HuH-7.5 (cell line): ENCODE measurements at regions not wholly inside any gene's neighbourhood (a gene's known extent, or its start where the extent isn't known, plus 50 kb on each side); places are given as distances from the start of the nearest gene placed in this dataset.
"Not testable (repeated sequence)": the region's sequence is repeated elsewhere in the genome, so short reads cannot be mapped to it uniquely, and the experiment has no call there.

Experiments
- DNase-seq: peaks from one replicate; pipeline ENCODE4 v3.0.0; 2011; ENCODE audit warnings: low spot score

DNA sequence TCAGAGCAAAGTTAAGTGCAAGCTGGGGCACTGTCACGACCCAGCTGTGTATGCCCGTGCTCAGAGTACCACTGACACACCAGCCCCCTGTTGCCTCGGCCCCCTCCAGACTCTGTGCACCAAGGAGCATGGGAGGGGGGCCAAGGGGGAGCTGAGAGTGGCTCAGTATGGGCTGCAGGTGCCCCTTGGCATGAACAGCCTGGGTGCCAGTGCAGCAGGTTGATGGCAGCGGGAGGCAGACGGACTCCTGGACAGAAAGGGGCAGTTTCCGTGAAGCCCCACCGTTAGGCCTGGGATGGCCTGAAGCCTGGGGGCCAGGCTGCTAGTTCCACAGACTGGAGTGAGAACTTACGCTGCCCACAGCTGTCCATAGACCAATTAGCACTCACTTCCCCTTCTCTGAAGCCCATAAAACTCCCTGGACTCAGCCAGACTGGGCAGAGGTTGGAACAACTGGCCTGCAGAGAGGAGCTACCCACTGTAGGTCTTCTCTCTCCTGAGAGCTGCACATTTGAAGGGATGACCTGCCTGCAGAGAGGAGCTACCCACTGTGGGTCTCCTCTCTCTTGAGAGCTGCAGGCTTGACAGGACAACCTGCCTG, 182.8 kb downstream of the DEPDC1B start:
- no peak for DNase-seq

DNA sequence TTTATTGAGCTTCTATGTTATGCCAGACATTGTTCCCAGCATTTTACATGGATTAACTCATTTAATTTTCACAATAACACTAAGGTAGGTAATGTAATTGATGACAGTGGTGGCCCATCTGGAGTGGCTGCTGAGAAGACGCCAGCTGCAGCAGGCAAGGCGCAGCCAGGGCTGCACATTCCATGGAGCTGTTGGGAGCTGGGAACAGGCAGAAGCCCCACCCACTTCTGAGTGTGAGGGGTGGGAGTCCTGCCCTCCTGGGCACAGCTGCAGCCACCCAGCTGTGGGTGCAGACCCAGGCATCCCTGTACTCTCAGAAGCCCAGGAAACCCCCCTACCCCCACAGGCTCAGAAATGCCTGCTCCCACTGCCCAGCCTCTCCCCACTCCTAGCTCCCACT, 183.3 kb downstream of the DEPDC1B start:
- DNase-seq = no peak

DNA sequence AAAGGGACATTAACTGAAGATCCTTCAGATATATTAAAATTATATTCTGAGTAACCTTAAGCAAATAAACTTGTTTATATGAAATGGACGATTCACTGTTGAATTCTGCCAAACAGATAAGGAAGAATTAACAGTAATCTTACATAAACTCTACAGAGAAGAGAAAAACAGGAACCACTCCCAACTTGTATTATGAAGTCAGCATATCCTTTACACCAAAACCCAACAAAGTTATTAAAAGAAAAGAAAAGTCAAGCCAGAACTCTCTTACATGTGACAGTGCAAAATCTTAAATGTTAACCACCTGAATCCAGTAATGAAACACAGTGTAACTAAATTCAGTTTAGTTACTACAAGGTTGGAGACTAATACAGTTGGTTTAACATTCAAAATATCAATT, 185.8 kb downstream of the DEPDC1B start:
- DNase-seq = no peak

DNA sequence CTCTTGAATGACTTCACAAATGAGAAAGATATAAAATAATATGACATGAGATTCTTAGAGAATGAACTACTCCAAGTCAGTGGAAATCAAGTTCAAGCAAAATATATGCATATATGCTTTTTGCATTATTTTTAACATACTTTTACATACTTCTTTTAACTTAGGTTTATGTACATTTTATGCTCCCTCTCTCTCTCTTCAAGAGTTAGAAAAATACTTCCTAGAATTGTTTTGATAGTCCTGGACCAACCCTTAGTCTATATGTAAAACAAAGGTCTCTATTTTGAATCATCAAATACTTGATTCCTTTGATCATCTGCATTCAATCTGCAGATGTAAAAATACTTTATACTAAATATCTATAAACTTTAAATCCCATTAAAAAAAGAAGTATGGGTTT, 187.8 kb downstream of the DEPDC1B start:
- no peak for DNase-seq

DNA sequence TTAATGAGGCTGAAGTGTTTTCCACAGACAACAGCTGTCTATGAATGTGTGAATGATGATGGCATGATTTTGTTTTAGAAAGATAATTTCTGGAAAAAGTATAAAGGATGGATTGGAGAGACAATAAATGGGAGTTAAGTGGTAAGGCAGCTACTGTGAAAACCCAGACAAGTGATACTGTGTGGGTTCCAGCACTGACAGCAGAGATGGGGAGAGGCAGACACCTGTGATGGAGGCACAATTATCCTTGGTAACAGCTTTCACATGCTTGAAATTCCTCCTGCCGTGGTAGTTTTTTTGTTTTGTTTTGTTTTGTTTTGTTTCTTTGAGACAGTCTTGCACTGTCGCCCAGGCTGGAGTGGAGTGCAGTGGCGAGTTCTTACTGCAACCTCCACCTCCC, 189.3 kb downstream of the DEPDC1B start:
- DNase-seq = no peak

DNA sequence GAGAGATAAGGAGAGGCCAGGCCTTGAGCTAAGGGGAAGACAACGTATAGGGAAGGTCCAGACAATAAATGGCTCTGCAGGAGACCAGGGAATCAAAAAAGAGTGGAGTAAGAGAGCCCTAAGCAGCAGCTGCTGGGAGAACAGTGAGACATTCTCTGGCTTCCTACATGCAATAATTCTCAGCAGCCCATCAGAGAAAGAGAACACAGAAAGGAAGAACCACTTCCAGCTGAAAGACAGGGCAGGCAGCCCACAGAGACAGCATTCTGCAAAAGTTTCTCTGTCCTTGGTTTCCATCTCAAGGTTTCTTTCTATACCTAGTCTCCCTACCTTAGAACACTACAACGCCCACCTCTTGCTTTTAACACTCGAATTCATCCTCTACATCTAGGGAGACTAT, 189.9 kb downstream of the DEPDC1B start:
- no peak for DNase-seq

DNA sequence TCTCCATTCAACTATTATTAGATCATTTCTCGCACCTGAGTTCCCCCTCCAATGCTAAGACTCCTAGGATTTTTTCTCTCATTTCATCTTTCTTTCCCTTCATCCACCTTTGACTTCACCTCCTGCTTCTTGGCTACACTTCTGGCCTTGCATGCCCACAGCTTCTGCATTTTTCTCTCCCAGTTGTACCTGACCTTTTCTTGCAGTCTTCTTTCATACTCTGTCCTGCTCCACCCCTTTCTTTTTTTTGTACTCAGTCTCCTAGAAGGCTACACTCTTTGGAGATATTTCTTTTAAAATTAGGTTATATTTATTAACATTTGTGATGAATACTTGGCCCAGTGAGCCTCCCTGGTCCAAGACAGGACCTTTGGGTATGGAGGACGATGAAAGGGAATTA, 190.4 kb downstream of the DEPDC1B start:
- no peak for DNase-seq

DNA sequence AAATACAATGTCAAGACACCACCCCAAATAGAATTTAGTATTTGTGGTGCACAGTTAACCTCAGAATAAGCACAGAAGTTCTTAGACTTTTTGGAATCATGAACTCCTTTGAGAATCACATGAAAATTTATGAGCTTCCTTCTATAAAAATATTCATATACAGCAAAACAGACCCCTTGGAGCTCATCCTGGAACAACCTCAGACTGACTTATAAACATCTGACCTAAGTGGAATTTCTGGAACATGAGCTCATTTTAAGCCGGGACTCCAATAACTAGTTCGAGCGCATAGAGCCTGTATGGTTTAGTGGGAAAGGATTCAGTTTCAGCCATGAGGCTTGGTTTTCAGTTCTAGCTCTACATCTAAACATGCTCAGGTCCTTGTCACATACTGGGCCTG, 192.3 kb downstream of the DEPDC1B start:
- no peak for DNase-seq

DNA sequence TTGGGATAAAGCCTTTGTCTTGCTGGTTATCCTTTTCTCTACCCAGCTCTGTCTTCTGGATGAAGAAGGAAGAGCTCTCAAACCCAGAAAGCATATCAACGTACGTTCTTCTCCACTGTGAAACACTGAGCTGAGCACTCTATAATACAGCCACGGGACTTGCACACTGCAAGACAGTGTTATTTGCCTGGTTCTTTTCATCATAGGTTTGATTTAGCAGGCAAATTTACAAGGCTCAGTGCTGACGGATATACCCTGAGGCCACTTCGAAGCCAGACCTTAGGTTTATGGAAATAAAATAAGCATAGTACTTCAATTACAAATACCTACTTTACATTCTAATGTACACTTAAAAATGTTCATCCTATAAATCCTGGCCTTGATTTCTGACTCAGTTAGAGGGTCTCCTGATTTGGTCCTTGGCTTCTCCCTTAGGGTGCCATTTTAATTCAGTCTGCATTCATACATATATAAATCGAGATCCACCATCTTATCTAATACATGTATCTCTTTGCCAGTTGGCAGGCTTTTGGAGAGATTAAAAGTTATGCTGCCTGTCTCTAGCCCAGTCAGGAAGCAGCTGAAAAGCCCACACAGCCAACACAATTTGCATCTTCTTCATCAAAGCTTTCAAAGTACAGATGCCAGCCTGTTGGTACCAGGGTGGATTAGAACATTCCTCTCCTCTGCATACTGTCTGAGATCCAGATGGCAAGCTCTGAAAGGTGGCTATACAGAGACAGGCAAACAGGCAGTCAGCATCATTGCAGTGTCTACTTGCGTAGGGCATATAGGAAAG, 194.4 kb downstream of the DEPDC1B start:
- no peak for DNase-seq

DNA sequence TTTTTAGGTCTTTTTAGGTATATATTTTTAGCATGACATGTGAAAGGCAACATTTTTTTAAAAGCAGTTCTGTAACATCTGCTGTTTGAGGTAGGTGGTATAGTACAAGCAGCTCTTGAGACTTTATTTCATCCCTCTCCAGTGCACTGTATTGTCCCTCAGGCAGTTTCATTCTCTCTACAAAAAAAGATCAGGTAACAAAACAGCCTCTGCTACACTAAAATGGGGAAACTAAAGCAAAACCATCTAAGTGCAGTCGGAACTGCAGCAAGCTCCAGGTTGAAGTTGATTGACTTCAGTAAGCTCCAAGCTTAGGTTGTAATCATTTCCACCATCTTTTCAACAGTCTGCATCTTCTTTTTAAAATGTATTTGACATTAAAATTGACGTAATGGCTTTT, 195.6 kb downstream of the DEPDC1B start:
- DNase-seq = no peak

DNA sequence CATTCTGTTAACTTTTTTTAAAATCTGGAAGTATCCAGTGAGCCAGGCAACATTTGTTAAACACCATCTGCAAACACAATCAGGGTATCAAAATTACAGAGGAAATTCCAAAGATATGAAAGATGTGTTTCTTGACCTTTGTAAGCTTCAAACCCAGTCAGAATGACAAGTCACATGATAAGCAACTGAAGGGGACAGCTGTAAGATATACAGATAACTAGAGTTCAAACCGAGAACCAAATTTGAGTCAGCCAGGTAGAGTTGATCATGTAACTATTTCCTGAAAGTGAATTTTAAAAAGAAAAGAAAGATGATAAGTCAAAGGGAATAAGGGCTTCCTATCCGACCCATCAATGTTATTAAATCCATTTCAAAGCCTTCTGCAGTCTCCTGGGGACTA, 196.2 kb downstream of the DEPDC1B start:
- DNase-seq = no peak

DNA sequence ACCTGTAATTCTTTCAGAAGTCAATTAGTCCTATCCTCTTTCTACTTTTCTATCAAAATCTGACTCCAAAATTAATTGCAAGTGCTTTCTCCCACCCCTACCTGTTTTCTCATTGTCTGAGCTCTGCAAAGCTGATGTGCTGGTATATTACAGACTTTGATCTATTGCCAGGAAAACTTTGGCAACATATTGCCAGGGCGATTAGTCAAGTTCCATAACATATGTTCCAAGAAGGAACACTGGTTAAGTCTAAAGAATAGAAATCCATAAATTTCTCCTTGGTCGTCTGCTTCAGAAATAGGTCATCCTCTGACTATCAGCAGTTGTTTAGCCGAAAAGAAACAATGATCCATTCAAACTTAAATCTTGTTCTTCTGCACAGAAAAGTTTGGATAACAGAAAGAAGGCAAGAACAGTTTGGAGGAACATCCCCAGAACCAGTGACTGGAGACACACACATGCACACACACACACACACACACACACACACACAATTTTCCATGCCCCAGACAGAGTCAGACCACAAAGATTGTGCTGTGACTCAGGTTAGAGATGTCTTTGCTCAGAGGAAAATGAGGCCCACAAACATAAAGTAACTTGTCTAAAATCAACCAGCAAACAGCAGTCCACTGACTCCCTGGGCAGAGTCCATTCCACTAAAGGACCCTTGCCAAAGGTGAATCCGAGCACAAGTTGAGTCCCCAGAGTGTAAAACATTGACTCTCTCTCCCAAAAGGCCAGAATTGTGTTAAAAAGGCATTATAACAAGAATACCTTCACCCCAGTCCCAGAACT, 202.1 kb downstream of the DEPDC1B start:
- DNase-seq = no peak

DNA sequence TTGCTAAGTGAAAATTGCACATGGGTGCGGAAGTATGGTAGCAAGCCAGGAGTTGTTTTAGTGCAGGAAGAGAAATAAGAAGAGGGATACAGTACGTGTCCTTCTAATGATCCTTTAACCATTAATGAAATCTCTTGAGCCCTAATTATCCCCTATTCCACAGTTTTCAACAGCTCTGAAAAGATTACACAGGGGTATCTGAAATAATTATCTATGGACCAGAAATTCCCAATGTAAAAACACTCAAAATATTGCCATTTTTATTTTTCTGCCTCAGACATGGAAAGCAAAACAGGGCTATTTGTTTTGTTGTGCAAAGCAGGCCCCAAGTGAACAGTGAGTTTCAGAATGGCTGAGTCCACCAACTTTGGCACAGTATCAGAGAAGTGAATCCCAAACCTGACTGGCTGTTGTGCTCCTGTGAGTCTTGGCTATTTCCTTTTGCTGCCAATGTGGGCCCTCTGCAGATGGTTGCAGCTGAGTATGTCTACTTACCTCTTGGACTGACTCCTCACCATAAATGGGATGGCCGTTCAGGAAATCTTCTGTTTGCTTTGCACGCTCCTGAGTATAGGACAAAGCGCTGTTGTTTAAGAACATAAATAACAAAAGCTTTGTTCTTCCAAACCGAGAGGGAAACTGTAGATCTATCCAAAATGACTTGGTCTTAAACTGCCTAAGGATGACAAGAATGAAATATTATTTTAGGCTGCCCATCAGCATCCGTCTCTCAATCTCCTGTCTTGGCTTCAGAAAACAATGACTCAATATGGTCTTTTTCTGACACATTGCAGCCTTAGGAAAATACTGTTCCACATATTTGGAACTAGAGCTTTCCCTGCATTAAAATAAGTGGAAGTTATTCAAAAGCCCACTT, 204.1 kb downstream of the DEPDC1B start:
- no peak for DNase-seq

DNA sequence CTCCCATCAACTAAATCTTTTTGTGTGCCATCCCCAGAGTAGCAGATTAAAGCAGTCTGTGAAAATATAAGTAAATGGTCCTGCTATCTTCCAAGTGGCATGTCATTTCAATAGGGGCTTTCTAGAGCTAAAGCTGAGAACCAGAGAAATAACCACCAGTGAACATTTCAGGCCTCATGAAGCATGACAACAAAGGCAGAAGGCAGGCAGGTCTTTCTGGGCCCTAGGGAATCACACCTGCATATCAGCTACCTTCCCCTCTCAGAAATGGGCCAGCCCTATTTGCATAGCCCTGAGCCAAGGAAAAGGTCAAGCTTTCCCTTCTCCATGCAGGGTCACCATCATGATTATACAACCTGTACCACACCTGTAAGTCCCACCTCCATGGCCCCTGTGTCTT, 205.3 kb downstream of the DEPDC1B start:
- no peak for DNase-seq

DNA sequence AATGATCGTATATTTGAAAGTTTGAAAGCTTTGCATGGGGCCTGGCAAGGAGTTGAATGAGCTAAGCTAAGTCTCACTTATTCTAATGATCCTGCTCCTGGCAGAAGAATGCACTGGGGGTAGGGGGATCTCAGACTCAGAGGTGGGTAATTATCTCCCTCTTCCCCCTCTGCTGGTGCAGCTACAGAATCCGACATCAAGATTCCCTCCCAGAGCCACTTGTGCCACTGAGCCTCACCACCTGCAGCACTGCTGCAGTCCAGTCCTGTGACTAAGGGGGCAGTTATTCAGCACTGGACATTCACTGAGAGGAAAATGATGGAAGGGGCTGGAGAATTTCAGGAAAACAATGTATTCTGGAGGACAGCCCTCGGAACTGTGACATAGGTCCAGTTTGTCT, 205.8 kb downstream of the DEPDC1B start:
- no peak for DNase-seq

DNA sequence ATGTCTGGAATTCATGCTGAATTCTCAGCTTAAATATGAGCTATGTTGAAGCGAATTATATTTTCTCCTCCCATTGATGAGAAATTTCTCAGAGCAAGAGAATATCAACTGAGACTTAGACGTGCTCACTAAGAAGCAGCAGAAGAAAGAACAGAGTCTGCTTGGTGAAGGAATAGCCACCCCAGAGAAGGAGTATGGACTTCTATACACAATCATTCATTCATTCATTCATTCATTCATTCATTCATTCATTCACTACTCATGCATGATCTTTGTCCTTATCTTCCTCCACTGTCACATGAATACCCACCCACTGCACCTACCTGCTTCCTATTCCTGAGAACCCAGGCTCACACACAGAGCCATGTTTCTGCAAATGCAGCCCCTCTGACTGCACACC, 206.6 kb downstream of the DEPDC1B start:
- DNase-seq = no peak

DNA sequence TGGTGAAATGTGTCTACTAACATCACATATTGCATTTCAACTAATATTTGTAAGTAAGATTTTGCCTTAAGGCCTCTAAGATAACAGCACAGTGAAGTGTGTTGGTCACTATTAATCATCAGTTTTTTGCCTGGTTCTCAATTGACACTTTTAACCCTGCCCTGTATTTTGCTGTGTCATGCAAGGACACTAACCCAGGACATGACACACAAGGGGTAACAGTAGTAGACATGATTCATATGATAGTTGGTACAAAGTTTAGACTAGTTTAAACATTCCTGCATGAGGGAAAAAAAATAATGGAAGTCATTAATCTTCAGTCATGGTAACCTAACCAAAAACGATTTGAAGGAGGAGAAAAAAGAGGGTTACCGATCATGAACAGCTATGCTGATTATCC, 207.0 kb downstream of the DEPDC1B start:
- DNase-seq = no peak

DNA sequence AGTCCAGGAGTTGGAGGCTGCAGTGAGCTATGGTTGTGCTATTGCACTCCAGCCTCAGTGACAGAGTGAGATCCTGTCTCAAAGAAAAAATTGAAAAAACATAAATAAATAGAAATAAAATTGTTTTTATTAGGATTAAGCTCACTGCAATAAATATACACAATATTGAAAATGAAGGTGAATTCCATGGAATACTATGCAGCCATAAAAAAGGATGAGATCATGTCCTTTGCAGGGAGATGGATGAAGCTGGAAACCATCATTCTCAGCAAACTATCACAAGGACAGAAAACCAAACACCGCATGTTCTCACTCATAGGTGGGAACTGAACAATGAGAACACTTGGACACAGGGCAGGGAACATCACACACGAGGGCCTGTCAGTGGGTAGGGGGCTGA, 207.6 kb downstream of the DEPDC1B start:
- not testable (repeated sequence) for DNase-seq

DNA sequence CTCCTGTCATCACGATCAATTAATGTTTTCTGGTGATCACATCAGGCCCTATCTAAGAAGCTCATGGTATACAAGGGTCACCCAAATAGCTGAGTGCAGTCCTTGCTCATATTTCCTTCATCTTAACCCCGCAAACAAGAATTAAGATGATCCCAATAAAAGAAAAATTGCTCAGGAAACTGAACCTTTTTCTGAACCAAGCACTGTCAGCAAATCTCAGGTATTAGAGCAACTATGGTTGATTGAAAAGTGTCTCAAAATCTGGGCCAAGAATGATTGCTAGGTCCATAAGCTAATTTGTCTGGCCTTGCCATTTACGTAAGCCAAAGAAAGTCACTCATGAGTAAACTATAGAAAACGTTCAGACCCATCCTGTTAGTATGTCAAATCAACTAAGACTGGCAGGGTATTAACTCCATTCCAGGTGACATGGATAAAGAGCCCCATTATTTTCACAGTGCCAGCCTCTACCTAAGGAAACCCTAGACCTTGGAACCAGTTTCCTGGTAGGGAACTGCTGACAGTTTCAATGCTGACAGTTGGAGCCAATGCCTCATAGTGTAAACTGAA, 209.3 kb downstream of the DEPDC1B start:
- DNase-seq = no peak

DNA sequence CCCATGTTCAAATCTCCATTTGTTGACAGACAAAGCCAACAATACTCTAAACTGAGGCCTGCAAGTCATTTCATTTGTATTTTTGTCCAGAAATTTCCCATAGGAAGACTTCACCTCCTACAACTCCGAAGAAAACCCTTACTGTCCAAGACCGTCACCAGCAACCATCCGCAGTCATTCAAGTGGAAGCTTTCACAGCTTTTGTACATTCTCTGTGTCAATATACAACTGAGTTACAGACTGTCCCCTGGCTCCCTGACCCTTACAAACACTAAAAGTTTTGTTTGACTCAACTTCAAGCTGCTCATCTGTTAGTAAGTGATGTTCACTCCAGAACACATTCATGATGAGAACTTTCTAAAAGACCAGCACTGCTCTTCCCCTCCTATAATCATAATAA, 210.1 kb downstream of the DEPDC1B start:
- DNase-seq = no peak

DNA sequence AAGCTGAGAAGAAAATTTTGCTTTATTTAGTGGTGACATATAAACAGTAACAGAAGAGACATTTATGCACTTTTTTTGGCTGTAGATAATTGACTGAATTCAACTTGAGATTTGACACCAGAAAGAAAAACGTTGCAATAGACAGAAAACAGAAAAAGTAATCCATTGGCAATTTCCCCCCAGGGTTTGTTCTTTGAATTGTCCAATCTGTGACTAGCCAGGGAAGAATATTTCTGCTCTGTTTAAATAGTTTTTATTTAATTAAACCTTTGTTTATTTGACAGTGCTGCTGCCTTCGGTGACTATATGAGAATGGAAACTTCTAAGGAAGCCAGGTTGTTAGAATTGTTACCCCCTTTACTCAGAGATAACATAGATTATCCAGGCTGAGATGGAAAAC, 210.6 kb downstream of the DEPDC1B start:
- no peak for DNase-seq
